SW480 (cell line): ENCODE measurements at regions not wholly inside any gene's neighbourhood (a gene's known extent, or its start where the extent isn't known, plus 50 kb on each side); places are given as distances from the start of the nearest gene placed in this dataset.
"Not testable (repeated sequence)": the region's sequence is repeated elsewhere in the genome, so short reads cannot be mapped to it uniquely, and the experiment has no call there.

ENCODE experiments used
- DNase-seq: peaks from one replicate; pipeline ENCODE4 v3.0.0-alpha.2; 2016; ENCODE audit warnings: low spot score

DNA sequence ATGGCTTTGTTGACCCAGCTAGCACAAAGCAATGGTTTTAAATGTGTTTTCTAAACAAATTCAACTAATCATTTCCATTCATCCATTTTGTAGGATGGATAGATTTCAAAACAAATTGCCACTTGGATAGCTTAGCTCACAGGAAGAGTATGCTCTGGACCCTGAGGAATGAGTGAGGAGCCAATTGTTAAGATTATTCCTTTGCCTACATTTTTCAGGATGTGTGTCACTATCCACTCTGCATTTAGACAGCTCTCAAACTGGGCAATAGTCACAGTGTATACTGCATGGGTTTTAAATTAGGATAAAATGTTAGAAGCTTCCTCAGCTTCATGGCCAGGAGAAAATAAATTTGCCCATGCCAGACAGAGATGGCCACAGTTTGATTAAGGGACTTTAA lies 605.6 kb upstream of the TEX47 start:
- DNase-seq: no peak

DNA sequence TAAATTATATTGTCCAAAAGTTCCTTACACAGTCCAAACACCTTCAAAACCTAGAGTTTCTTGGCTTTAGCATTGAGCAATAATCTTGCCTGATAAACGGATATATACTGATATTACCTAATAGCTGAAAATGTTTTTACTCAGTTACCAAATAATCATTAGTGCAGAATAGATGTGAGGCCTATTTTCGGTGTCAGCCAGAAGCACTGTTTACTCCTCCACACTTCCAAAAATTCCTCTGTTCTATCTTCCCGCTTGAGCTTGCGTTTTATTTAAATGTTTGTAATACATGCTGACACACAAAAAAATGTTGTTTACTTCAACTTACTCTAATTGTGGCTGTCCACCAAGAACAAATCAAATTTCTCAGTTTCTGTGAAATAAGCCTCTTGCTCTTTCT lies 606.2 kb upstream of the TEX47 start:
- no peak for DNase-seq

DNA sequence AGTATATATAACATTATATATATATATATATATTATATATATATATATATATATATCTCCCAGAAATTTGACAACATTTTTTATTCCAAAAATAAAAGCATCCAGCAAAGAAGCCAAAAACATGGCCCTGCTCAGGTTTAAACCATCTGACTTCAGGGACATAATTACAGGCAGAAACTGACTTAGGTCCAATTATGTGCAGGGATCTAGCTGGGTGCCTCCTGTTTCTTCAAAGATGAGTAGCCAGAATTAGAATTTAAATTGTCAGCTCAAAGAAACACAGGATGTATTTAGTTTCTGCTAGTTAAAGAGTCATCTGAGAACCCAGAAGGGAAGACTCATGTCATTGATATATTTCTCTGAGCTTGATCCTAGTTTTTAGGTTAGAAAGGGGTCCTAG lies 656.4 kb upstream of the TEX47 start:
- no peak for DNase-seq

DNA sequence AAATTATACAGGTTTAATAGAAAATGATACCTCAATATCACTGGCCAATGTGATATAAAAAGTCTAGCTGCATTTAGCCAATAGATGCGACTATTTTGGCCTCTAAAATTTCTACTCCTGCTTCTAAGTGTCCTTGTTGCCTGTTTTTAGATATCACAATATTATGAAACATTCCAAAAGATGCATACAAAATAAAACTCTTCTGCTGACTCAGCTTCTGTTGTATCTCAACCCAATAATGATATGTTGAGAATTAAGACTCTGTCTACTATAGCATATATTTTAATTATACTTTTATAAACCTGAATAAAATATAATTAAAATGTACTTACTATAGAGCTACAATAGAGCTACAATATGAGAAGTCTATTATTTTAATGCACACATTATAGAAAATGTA lies 661.0 kb upstream of the TEX47 start:
- DNase-seq: no peak

- DNase-seq: no peak
Observed at GRCh38 chr7:89458114-89458513, 662.6 kb upstream of the TEX47 start.

DNA sequence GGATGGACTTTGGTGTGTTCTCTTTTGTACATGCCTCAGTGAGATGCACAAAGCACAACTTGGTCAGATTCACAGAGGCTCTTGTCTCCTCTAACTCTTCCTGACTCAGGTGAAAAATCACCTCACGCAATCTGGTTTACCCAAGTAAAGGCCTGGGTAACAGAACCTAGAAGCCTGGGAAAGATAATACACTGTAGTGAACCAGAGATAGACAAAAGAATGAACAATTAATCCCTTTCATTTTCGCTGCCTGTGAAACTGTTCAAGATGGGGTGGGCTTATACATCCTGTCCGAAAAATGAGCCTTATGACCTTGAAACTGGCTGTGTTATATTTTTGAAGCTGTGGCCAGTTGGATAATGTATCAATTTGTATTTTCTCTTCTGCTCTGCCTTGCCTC lies 678.9 kb upstream of the TEX47 start:
- DNase-seq: no peak

GRCh38 chr7:89477991-89478390 lies 676.3 kb upstream of the STEAP1 start:
- no peak for DNase-seq

GRCh38 chr7:89495704-89496103 lies 658.6 kb upstream of the STEAP1 start:
- DNase-seq: no peak

GRCh38 chr7:89500084-89500483 lies 654.2 kb upstream of the STEAP1 start:
- no peak for DNase-seq

DNA sequence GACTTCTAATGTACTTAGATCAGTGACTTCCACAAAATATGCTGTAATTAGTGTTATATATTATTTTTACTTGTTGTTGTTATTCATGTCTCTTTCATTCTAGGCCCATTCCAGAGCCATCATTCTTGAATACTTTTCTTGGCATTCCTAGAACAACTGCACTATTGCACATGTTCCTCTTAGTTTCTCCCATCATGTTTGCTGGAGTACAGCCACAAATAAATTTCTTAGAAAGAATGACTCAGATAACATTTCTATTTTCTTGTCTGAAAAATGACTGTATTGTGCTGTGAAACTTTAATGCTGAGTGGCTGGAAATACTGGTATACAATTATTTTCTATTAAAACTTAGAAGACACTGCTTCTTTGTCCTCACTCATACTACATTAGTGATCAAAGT lies 651.0 kb upstream of the STEAP1 start:
- DNase-seq: no peak

DNA sequence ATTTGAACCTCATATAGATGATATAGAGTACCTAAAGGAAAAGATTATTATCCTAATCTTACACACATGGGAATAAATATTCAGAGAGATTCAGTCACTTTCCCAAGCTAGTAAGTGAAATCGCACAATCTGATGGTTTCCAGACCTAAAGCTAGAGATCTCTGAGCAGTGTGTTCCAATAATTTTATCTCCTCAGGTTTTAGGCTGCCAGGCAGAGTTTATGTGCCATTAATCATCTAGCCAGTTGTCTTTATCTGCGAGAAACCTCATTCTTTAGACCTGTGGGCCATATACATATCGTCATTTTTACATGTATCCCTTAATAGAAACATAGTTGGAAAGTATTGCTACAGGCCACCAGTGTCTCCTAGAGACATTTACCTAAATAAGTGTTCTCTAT lies 647.2 kb upstream of the STEAP1 start:
- DNase-seq: no peak

GRCh38 chr7:89511900-89512299 lies 642.4 kb upstream of the STEAP1 start:
- no peak for DNase-seq

DNA sequence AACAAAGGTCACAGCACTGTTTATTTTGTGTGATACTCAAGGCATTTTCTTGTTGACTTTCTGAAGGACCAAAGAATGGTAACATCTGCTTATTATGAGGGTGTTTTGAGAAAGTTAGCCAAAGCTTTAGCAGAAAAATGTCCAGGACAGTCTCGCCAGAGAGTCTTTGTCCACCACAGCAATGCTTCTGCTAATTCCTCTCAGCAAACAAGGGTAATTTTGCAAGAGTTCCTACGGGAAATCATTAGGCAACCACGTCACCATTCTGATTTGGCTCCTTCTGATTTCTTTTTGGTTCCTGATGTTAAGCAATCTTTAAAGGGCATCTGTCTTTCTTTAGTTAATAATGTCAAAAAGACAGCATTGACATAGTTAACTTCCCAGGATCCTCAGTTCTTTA lies 639.3 kb upstream of the STEAP1 start:
- no peak for DNase-seq

GRCh38 chr7:89517815-89518214 lies 636.5 kb upstream of the STEAP1 start:
- no peak for DNase-seq

DNA sequence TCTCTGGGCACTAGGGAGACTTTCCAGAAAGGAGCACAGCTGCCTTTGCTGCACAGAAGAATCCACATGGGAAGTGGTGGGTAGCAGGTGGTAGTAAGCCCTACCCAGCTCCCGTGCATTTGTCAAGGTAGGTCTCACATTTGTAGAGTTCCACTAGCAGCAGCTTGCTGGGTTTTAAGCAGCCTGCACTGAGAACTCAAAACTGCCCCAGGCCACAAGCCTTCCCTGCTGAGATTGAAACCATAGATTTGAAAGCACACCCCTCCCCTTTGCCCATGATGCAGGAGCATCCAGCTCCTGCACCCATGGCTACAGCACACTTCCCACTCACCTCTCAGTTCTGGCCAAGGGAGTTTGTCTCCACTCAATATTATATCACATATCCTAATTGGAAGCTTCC lies 604.5 kb upstream of the STEAP1 start:
- DNase-seq: no peak

- no peak for DNase-seq
Observed at GRCh38 chr7:89554209-89554608, 600.1 kb upstream of the STEAP1 start.

DNA sequence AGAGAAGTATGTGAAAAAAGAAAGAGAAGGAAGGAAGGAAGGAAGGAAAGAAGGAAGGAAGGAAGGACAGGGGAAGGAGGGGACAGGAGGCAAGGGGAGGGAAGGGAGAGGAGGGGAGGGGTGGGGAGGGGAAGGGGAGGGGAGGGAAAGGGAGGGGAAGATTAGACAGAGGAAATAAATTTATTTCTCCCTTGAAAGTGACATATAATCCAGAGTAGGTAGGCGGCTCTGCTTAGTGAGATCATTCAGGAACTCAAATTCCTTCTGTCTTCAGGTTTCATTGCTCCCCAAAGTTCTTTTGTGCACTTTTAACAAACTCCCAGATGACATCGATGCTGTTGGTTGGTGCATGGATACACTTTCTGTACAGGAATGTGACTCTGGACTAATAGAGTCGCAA lies 594.7 kb upstream of the STEAP1 start:
- DNase-seq: no peak

GRCh38 chr7:89563597-89563996 lies 590.7 kb upstream of the STEAP1 start:
- DNase-seq: no peak

DNA sequence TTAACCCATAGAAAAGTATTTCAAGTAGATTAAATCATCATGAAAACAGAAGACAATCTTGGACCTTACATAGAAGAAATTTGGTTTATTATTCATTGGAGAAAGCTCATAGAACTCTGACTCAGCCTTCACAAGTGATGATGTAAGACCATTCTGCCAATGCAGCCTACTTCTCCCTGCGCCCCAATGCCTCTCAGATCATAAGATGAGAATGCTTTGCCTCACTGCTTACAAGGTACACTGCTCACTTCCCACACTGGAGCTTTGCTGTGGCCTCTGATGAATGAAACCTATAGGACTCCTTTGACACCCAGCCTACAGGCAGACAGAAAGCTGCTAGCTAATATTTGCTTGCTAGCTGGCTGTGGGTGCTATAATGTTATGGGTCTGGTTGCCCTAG lies 569.4 kb upstream of the STEAP1 start:
- no peak for DNase-seq

DNA sequence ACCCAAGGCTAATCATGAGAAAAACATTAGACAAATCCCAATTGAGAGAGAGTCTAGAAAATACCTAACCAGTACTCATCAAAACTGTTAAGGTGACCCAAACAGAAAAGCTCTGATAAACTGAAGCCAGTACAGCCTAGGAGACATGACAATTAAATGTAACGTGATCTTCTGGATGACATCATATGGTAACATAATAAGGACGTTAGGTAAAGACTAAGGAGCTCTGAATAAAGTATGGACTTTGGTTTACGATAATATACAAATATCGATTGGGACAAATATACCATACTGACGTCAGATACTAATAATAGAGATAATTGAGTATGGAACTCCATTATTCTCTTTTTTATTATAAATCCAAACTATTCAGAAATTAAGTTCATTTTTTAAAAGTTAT lies 561.1 kb upstream of the STEAP1 start:
- DNase-seq: no peak

DNA sequence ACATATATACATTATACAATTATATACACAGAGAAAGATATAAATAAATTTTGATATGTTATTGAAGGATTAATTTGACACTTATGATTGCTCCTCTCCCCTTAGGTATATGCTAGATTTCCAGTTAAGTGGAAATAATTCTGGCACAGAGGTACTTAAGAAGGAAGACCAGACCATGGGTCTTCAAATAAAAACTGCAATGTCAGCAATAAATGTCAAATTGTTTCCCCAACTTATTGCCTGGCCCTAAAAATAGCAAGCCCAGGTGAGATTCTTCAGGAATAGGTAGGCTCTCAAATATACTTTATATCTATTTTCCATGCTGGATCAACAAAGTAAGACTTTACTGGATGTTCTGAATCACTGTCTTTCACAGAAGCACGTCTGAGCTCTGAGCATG lies 551.3 kb upstream of the STEAP1 start:
- no peak for DNase-seq

GRCh38 chr7:89605362-89605761 lies 548.9 kb upstream of the STEAP1 start:
- no peak for DNase-seq

DNA sequence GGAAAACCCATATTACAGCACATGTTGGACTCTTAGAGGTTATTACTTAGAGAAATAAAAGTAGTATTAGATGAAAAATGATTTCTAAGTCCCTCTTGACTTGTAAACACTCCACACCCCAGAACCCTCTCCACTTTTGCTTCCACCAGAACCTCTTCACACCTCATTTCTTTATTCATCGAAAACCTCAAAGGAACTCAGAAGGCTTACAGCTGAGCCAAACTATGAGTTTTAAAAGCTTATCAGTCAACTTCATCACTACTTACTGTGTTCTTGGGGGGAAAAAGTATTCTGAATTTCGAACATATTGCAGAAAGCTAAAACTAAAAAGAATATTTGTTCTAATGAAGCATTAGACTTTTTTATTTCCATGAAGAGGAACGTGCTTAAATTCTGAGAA lies 547.8 kb upstream of the STEAP1 start:
- DNase-seq: no peak

DNA sequence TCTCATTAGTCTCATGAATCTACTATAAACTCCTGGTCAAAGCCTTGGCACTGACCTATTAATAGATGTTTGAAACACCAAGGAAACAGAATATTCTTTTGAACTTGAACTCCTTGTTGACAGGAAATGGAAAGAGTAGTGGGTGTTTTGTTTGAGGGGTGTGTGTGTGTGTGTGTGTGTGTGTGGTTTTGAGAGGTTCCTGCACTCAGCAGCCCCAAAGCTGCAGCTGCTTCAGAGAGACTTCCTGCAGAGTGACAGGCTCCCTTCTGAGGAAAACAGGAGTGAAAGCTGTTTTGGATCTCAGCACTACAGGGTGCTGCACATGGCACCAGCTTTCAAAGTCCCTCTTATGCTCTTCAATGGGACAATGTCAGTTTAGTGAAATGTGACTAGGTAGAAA lies 546.5 kb upstream of the STEAP1 start:
- DNase-seq: no peak

DNA sequence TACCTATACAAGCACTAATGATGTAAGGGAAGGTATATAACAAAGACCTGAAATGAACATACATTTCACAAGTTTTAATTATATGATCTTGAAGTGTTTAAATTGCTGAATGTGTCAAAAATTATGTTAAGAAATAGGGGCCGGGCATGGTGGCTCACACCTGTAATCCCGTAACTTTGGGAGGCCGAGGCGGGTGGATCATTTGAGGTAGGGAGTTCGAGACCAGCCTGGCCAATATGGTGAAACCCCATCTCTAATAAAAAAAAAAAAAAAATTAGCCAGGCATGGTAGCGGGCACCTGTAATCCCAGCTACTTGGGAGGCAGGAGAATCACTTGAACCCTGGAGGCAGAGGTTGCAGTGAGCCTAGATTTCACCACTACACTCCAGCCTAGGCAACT lies 537.4 kb upstream of the STEAP1 start:
- DNase-seq: not testable (repeated sequence)
